NCI-H1105 treated with DMSO at 0.1 percent for 48 hours (cell line): ENCODE measurements at regions not wholly inside any gene's neighbourhood (a gene's known extent, or its start where the extent isn't known, plus 50 kb on each side); places are given as distances from the start of the nearest gene placed in this dataset.

ENCODE experiments used
- DNase-seq: peaks from one replicate; lab custom pipeline; 2025; lab: John Stamatoyannopoulos, UW

GRCh38 chr10:4390219-4390618 lies 435.8 kb upstream of the AKR1E2 start:
- DNase-seq = no peak

GRCh38 chr10:4385231-4385870 lies 440.7 kb upstream of the AKR1E2 start:
- DNase-seq = no peak

- no peak for DNase-seq
Measured at GRCh38 chr10:4384245-4384644, 441.8 kb upstream of the AKR1E2 start.

GRCh38 chr10:4383651-4384098 lies 442.3 kb upstream of the AKR1E2 start:
- no peak for DNase-seq

- no peak for DNase-seq
Measured at GRCh38 chr10:4382811-4383210, 443.2 kb upstream of the AKR1E2 start.

- no peak for DNase-seq
Measured at GRCh38 chr10:4373612-4374011, 452.4 kb upstream of the AKR1E2 start.

- DNase-seq = no peak
Measured at GRCh38 chr10:4373098-4373497, 452.9 kb upstream of the AKR1E2 start.

GRCh38 chr10:4372601-4373000 lies 453.4 kb upstream of the AKR1E2 start:
- no peak for DNase-seq

GRCh38 chr10:4371691-4372295 lies 454.2 kb upstream of the AKR1E2 start:
- no peak for DNase-seq

- DNase-seq = no peak
Measured at GRCh38 chr10:4370376-4370775, 455.6 kb upstream of the AKR1E2 start.

GRCh38 chr10:4361581-4361980 lies 464.4 kb upstream of the AKR1E2 start:
- DNase-seq = no peak

GRCh38 chr10:4359003-4359402 lies 467.0 kb upstream of the AKR1E2 start:
- DNase-seq = no peak

- no peak for DNase-seq
Measured at GRCh38 chr10:4357911-4358310, 468.1 kb upstream of the AKR1E2 start.

GRCh38 chr10:4355350-4355749 lies 470.7 kb upstream of the AKR1E2 start:
- no peak for DNase-seq

GRCh38 chr10:4354382-4354812 lies 471.6 kb upstream of the AKR1E2 start:
- DNase-seq = no peak

GRCh38 chr10:4353964-4354363 lies 472.0 kb upstream of the AKR1E2 start:
- no peak for DNase-seq

- DNase-seq = no peak
Measured at GRCh38 chr10:4353059-4353655, 472.9 kb upstream of the AKR1E2 start.

- DNase-seq = no peak
Measured at GRCh38 chr10:4352414-4352961, 473.5 kb upstream of the AKR1E2 start.

GRCh38 chr10:4351723-4352413 lies 474.1 kb upstream of the AKR1E2 start:
- DNase-seq = no peak

GRCh38 chr10:4347397-4347796 lies 478.6 kb upstream of the AKR1E2 start:
- DNase-seq = no peak

GRCh38 chr10:4345877-4346646 lies 479.9 kb upstream of the AKR1E2 start:
- no peak for DNase-seq

- DNase-seq = no peak
Measured at GRCh38 chr10:4344492-4344994, 481.5 kb upstream of the AKR1E2 start.
